ENCODE measurements at regions not wholly inside any gene's neighbourhood (a gene's known extent, or its start where the extent isn't known, plus 50 kb on each side); places are given as distances from the start of the nearest gene placed in this dataset.

- 64 to 73% (median 69%) methylated on average over 4 of the region's 4 CpGs for WGBS, 5 donors
- H3K4me1 ChIP-seq, result no peaks in the 10 kb centered on the region
- DNase-seq, result no peak
Measured at GRCh38 chr18:78178812-78179211, 800.8 kb upstream of the SALL3 start.

GRCh38 chr18:78180741-78181140 is 798.9 kb upstream of the SALL3 start:
- 74 to 84% (median 81%) methylated on average over 12 of the region's 12 CpGs for WGBS, 5 donors
- Histone ChIP-seq H3K4me3 (no peak overlapping the region), H3K36me3 (no peaks in the 10 kb centered on the region), H3K27ac (no peak overlapping the region), H3K27me3 (no peaks in the 10 kb centered on the region), H3K4me1 (no peaks in the 10 kb centered on the region), H3K9me3 (peaks cover 6 to 28% (median 11%) of the 10 kb centered on the region in 4 donors)
- intact Hi-C loops (cut with DNase I; ENCODE audit: low total_unique reads), result no loop called here
- no peak for TF ChIP-seq POLR2A (IDR thresholded peaks at IDR 0.05)
- no peak for TF ChIP-seq CTCF (IDR thresholded peaks at IDR 0.05)
- no peak for TF ChIP-seq POLR2AphosphoS5 (IDR thresholded peaks at IDR 0.05)
- no peak for TF ChIP-seq EP300 (IDR thresholded peaks at IDR 0.05)
- no peak for DNase-seq

More at GRCh38 chr18:78178812-78179211, 800.8 kb upstream of the SALL3 start:
- no peak for TF ChIP-seq EP300 (IDR thresholded peaks at IDR 0.05)
- TF ChIP-seq CTCF (IDR thresholded peaks at IDR 0.05), result no peak
- TF ChIP-seq POLR2A (IDR thresholded peaks at IDR 0.05), result no peak
- TF ChIP-seq POLR2AphosphoS5 (IDR thresholded peaks at IDR 0.05), result no peak
- H3K27me3 ChIP-seq, result no peaks in the 10 kb centered on the region
- intact Hi-C loops (cut with DNase I; ENCODE audit: low total_unique reads), result no loop called here
- H3K27ac ChIP-seq, result no peak overlapping the region
- H3K4me3 ChIP-seq, result no peak overlapping the region
- H3K9me3 ChIP-seq, result peaks cover 0 to 20% (median 7%) of the 10 kb centered on the region in 4 donors
- no peaks in the 10 kb centered on the region for H3K36me3 ChIP-seq

GRCh38 chr18:78183815-78184214 is 795.8 kb upstream of the SALL3 start:
- Histone ChIP-seq H3K27me3 (no peaks in the 10 kb centered on the region), H3K4me1 (no peaks in the 10 kb centered on the region), H3K36me3 (no peaks in the 10 kb centered on the region), H3K27ac (no peak overlapping the region), H3K4me3 (no peak overlapping the region), H3K9me3 (peaks cover 6 to 37% (median 11%) of the 10 kb centered on the region in 4 donors)
- DNase-seq, result no peak
- no peak for TF ChIP-seq POLR2AphosphoS5 (IDR thresholded peaks at IDR 0.05)
- no peak for TF ChIP-seq EP300 (IDR thresholded peaks at IDR 0.05)
- no peak for TF ChIP-seq CTCF (IDR thresholded peaks at IDR 0.05)
- TF ChIP-seq POLR2A (IDR thresholded peaks at IDR 0.05), result no peak
- intact Hi-C loops (cut with DNase I; ENCODE audit: low total_unique reads), result no loop called here

- Histone ChIP-seq H3K27me3 (no peaks in the 10 kb centered on the region), H3K4me3 (no peak overlapping the region), H3K27ac (no peak overlapping the region), H3K9me3 (peaks cover 0 to 16% (median 0%) of the 10 kb centered on the region in 4 donors), H3K36me3 (no peaks in the 10 kb centered on the region), H3K4me1 (no peaks in the 10 kb centered on the region)
- 59 to 71% (median 64%) methylated on average over 4 of the region's 4 CpGs for WGBS, 5 donors
- intact Hi-C loops (cut with DNase I; ENCODE audit: low total_unique reads), result no loop called here
- TF ChIP-seq POLR2AphosphoS5 (IDR thresholded peaks at IDR 0.05), result no peak
- TF ChIP-seq POLR2A (IDR thresholded peaks at IDR 0.05), result no peak
- no peak for TF ChIP-seq CTCF (IDR thresholded peaks at IDR 0.05)
- TF ChIP-seq EP300 (IDR thresholded peaks at IDR 0.05), result no peak
- no peak for DNase-seq
Measured at GRCh38 chr18:78191276-78191675, 788.3 kb upstream of the SALL3 start.
